Stimulated activated CD4-positive, alpha-beta T cell treated with anti-CD3 and anti-CD28 coated beads, Interleukin-1b, Interleukin-23, amount 100 ng/mL, for 1 hour (primary cell): ENCODE measurements at regions not wholly inside any gene's neighbourhood (a gene's known extent, or its start where the extent isn't known, plus 50 kb on each side); places are given as distances from the start of the nearest gene placed in this dataset.
"Not testable (repeated sequence)": the region's sequence is repeated elsewhere in the genome, so short reads cannot be mapped to it uniquely, and the experiment has no call there.

Experiments
- DNase-seq, 2 donors: peaks; one replicate each; pipeline ENCODE4 v3.0.0-alpha.2; 2020; ENCODE audit warnings: low read depth in 2 of 2

DNA sequence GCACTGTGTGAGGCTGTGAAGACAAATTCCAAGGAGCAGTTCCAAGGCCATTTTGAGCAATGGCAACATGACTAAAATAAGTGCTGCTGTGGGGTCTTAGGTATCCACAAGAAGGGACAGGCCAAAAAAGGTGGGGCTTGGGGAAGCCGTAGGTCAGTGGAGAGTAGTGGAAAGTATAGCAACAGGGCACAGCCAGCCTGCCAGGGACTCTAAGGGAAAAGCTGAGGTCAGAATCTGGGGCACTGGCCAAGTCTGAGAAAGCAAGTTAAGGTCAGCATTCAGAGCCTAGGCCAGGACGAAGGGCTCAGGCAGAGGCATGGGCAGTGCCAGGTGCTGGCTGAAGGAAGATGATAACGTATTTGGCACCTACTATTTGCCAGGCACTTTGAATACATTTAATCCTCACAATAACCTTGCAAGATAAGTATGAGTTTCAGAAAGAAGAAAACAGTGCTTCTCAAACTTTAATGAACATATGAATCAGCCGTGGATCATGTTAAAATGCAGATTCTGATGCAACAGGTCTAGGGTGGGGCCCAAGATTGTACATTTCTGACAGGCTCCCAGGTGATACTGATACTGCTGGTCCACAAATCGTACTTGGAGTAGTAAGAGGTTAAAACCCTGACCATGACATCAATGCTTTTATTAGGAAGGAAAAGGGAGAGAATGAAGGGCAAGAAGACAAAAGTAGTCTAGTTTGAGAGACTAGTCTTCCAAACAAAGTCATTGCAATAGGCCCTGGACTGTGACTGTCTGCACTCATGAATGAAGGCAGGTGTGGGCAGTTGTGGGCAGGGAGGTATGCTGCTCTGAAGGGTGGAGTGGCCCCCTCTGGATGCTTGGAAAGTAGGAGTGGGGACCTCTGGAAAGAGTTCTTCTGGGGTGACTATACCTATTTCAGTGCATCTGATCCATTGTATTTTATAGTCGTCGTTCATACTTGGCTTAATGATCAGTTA, 106.3 kb upstream of the ANKRD28 start:
- no peak for DNase-seq

DNA sequence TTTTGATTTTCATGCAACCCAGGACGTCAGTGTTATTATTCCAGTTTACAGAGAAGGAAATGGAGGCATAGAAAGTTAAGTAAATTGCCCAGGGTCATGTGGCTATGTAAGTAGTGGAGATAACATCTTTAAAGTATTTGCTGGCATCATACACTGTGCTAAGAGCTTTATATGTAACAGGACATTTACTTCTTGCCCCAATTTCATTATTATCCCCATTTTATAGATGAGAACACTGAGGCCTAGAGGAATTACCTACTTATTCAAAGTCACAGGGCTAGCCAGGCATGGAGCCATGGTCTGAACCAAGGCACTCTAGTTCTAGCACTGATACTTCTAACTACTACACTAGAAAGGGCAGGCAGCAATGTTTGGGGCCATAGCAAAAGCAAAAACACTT, 107.3 kb upstream of the ANKRD28 start:
- no peak for DNase-seq

- DNase-seq = not testable (repeated sequence)
Measured at GRCh38 chr3:15907403-15907802, 109.6 kb upstream of the ANKRD28 start.

- DNase-seq = no peak
Measured at GRCh38 chr3:15918988-15919387, 121.2 kb upstream of the ANKRD28 start.

DNA sequence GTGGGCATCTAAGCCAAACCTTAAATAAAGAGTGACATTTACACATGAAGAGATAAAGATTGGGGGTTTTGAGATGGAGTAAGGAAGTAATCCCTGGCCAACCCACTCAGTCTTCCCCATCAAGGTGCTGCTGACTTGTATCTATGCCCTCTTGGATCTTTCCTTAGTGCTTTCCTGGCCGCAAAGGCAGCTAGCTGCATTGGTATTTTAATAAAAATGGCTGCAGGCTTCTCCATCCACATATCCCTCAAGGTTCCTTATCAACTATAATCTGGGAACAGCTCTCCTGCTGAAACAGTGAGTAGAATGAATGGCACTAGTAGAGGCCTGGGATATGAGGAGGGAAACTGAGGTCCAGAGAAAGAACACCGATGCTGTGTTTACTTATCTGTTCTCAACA, 122.2 kb upstream of the ANKRD28 start:
- DNase-seq = no peak

GRCh38 chr3:15923640-15924405, 126.0 kb upstream of the ANKRD28 start:
- DNase-seq = no peak

- no peak for DNase-seq
Measured at GRCh38 chr3:15924914-15925313, 127.1 kb upstream of the ANKRD28 start.

- DNase-seq = no peak
Measured at GRCh38 chr3:15926871-15927270, 129.1 kb upstream of the ANKRD28 start.

DNA sequence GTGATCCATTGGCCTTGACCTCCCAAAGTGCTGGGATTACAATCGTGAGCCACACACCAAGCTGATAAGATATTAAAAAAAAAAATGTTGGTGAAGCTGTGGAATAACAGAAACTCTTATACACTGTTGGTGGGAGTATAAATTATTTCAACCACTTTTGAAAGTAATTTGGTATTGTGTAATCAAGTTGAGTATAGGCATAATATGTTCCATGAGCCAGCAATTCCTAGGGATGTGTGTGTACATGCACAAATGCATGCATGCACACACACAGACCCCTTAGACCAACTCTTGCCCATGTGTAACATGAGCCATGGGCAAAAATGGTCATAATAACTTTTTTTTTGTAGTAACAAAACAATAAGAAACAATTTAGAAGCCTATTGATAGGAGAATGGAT, 130.2 kb upstream of the ANKRD28 start:
- DNase-seq = no peak

DNA sequence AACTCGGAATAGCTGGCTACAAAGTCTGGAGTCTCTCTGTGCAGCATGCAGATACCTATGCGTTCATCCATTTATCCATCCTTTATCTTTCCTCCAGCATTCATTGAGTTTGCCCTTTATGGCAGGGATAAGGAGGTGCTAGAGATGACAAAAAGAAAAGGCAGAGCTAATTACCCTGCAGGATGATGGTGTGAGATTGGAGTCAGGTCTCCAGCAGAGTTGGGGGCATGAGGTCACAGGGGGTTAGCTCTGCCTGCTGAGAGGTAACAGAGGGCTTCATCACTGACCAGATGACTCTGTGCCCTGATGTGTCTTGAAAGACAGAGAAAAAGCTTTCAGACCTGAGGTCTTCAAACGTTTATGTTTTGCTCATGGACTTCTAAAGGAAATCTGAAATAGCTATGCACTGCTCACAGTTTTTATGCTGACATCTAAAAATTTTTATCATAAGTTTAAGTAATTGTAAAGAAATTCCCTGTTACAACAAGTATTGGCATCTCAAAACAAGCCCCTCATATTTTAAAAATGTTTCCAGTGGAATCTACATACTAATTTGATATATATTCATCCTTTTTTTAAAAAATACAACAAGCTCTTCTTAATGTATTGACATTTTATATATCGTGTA, 132.3 kb upstream of the ANKRD28 start:
- DNase-seq = no peak

DNA sequence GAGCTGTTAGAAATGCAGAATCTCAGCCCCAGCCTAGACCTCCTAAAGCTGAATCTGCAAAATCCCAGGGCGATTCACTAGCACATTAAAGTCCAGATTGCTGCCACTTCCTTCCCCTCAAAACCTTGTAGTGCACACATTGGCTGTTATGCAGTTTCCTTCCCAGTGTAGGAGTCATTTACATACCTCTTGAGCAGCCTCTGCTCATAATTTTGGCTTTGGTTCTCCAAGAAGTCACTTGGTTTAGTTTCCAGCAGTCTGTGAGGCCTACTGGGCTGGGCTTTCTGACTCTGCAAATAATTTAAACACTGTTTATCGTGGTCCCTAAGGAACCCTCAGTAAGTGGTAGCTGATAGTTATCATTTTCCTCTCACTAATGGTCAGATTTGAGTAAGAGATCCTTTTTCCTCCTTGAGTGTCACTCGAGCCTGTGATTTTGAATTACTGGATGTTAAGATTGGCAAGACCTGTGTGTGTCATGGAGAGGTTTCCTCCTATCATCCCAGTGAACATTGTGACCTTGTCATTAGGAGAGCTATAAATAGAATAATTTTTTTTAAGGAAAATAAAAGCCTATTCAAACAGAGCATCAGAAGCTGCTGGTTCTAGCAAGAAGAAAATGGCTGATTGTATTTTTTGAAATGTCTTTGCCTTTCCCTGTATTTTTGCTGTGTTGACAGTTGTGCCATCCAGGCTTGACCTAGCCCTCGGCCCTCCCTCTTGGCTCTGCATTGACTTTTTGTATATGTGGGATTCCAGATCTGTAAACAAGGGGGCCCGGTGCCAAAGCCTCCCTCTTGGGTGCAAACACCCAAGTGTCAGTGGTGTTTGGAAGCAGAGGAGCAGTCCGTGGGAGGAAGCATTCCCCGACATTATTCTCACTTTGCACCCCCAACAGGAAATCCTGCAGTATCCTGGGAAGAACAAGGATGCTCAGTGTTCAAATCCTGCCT, 134.8 kb upstream of the ANKRD28 start:
- no peak for DNase-seq

DNA sequence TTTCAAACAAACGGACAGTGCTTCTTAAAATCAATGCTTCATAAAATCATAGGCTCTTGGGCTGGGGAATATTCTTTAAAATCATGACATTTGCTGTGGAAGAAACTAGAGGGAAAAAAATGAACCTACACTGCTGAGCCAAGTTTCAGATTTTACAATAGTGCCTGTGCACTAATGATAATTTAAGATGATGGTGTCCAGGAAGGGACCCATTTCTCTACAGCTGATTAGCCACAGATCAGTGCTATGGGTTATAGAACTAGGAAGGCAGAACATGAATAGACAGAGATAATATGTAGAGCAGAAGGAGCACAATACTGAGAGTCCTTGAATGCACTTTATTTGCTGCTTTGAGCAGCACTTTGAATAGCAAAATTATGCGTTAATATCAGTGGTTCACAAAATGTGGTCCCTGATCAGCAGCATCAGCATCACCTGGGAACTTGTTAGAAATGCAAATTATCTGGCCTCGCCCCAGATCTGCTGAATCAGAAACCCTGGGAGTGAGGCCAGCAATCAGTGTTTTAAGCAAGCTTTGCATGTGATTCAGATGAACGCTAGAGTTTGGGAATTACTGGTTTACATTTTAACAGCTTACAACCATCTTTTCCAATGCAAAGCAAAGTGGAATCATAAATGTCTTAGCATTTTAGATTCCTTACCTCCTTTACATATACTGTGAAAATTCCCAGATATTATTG, 135.8 kb upstream of the ANKRD28 start:
- DNase-seq = no peak

GRCh38 chr3:15934389-15935195, 136.8 kb upstream of the ANKRD28 start:
- no peak for DNase-seq

DNA sequence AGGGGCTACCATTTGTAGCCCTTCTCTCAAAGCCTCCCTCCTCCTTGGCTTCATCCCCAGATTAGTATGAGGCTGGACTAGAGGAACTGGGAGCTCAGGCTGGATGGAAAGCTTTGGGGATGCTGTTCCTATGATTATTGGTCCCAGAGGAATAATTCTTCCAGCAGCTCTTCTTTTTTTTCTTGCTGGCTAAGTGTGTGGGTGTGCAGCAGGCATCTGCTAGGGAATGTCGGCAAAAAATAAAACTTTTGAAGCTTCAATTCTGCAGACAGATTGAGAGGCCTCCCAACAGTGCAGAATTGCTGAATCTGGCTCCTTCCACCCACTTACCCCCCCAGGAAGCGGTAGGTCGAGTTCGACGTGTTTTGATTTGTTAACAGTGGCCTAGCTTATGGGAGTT, 138.5 kb upstream of the ANKRD28 start:
- no peak for DNase-seq

- no peak for DNase-seq
Measured at GRCh38 chr3:15940641-15941040, 142.9 kb upstream of the ANKRD28 start.

DNA sequence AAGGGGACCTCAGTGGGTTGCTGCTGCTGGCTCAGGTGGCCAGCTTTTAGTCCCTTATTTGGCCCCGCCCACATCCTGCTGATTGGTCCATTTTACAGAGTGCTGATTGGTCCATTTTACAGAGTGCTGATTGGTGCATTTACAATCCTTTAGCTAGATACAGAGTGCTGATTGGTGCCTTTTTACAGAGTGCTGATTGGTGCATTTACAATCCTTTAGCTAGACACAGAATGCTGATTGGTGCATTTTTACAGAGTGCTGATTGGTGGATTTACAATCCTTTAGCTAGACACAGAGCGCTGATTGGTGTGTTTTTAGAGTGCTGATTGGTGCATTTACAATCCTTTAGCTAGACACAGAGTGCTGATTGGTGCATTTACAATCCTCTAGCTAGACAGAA, 143.7 kb upstream of the ANKRD28 start:
- DNase-seq = not testable (repeated sequence)

- no peak for DNase-seq
Measured at GRCh38 chr3:15941958-15942357, 144.2 kb upstream of the ANKRD28 start.

DNA sequence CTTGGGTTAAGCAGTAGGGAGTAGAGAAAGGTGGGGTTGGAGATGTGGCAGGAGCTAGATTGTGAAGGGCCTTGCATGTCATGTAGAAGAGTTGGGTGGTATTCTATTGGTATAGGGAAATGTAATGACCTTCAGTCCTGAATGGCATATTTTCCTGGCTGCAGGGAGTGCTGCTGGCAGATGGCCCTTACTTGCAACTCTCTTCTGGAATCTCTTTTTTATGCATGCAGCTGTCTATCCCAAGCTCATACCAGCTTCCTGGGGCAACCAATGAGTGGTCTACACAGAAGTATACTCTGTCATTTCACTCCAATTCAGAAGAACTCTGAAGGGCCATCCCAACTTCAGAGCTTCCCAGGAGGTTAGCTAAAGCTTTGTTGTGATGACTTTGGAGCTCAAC, 144.7 kb upstream of the ANKRD28 start:
- DNase-seq = no peak

DNA sequence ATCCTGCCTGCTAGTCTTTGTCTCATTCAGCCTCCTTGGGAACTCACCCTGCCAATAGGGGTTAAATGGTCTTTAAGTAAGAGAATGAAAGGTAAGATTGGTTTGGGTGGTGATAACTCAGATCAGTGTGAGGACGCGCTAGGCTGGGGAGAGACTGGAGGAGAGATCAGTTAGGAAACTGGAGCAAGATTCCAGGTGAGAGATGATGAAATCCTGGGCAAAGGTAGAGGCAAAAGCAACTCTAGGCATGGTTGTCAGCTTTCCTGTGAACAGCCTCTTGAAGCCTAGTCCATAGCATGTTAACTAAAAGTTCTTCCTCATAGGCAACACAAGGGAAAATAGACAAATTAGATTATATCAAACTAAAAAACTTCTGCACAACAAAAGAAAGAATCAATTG, 145.2 kb upstream of the ANKRD28 start:
- no peak for DNase-seq

GRCh38 chr3:15948388-15948787, 150.6 kb upstream of the ANKRD28 start:
- DNase-seq = no peak
